GM21390 (cell line): ENCODE measurements at regions not wholly inside any gene's neighbourhood (a gene's known extent, or its start where the extent isn't known, plus 50 kb on each side); places are given as distances from the start of the nearest gene placed in this dataset.
"Not testable (repeated sequence)": the region's sequence is repeated elsewhere in the genome, so short reads cannot be mapped to it uniquely, and the experiment has no call there.

Experiments
- ATAC-seq: cut with Tn5 transposase; IDR thresholded peaks from one replicate; pipeline ENCODE4 v1.9.1; 2021; ENCODE audit not compliant: unreplicated experiment

GRCh38 chr16:64084706-64085105, 1037.2 kb downstream of the CDH11 start:
- ATAC-seq: no peak

GRCh38 chr16:64083428-64084129, 1038.3 kb downstream of the CDH11 start:
- ATAC-seq: no peak

GRCh38 chr16:64077242-64077641, 1044.6 kb downstream of the CDH11 start:
- no peak for ATAC-seq

- ATAC-seq: no peak
These were observed 1047.2 kb downstream of the CDH11 start for GRCh38 chr16:64074706-64075105.

GRCh38 chr16:64072131-64072730, 1049.6 kb downstream of the CDH11 start:
- not testable (repeated sequence) for ATAC-seq

GRCh38 chr16:64065523-64065922, 1056.3 kb downstream of the CDH11 start:
- no peak for ATAC-seq

GRCh38 chr16:64061621-64062020, 1060.2 kb downstream of the CDH11 start:
- no peak for ATAC-seq

- no peak for ATAC-seq
These were observed 1061.2 kb downstream of the CDH11 start for GRCh38 chr16:64060631-64061030.

- no peak for ATAC-seq
These were observed 1063.2 kb downstream of the CDH11 start for GRCh38 chr16:64058685-64059084.

GRCh38 chr16:64051824-64052223, 1070.0 kb downstream of the CDH11 start:
- no peak for ATAC-seq

GRCh38 chr16:64047878-64048277, 1074.0 kb downstream of the CDH11 start:
- no peak for ATAC-seq

GRCh38 chr16:64047207-64047606, 1074.7 kb downstream of the CDH11 start:
- ATAC-seq: no peak

GRCh38 chr16:64035337-64035736, 1086.5 kb downstream of the CDH11 start:
- ATAC-seq: no peak

- ATAC-seq: no peak
These were observed 1102.5 kb downstream of the CDH11 start for GRCh38 chr16:64019339-64019738.

GRCh38 chr16:64017796-64018195, 1104.1 kb downstream of the CDH11 start:
- ATAC-seq: no peak

- no peak for ATAC-seq
These were observed 1108.0 kb downstream of the CDH11 start for GRCh38 chr16:64013856-64014255.

GRCh38 chr16:64012166-64012565, 1109.7 kb downstream of the CDH11 start:
- ATAC-seq: no peak

GRCh38 chr16:64011650-64012049, 1110.2 kb downstream of the CDH11 start:
- ATAC-seq: no peak

GRCh38 chr16:64008131-64008530, 1113.7 kb downstream of the CDH11 start:
- ATAC-seq: no peak

- no peak for ATAC-seq
These were observed 1117.7 kb downstream of the CDH11 start for GRCh38 chr16:64004116-64004515.

GRCh38 chr16:63995025-63995424, 1126.8 kb downstream of the CDH11 start:
- ATAC-seq: no peak

GRCh38 chr16:63983401-63983800, 1138.5 kb downstream of the CDH11 start:
- ATAC-seq: no peak

- no peak for ATAC-seq
These were observed 1139.1 kb downstream of the CDH11 start for GRCh38 chr16:63982741-63983140.
